ENCODE measurements at regions not wholly inside any gene's neighbourhood (a gene's known extent, or its start where the extent isn't known, plus 50 kb on each side); places are given as distances from the start of the nearest gene placed in this dataset.

DNA sequence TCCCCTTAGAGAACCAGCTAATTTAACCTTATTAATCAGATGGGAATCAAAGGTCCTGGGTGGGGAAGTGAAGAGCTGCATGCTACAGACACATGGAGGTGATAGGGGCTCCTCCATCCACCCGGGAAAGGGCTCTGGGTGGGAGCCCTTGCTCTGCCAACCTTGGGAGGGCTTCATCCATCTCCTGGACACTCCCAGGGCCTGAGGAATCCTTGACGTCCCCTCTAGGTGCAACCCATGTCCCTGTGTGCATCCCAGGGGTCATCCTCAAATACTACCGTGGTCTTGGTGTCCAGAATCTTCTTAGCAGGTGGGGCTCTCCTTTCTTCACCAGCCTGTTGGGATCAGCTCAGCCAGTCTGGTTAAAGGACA lies 55.4 kb upstream of the IGFBP3 start:
- Histone ChIP-seq H3K9me3 (no peaks in the 10 kb centered on the region), H3K27me3 (no peaks in the 10 kb centered on the region), H3K36me3 (no peaks in the 10 kb centered on the region), H3K4me3 (replicated peaks in 1 of 3) (no peak overlapping the region), H3K4me1 (peaks cover 13 to 34% of the 10 kb centered on the region in 2 donors), H3K27ac (no peak overlapping the region)
- DNase-seq = no peak
- TF ChIP-seq, protein P1, sequence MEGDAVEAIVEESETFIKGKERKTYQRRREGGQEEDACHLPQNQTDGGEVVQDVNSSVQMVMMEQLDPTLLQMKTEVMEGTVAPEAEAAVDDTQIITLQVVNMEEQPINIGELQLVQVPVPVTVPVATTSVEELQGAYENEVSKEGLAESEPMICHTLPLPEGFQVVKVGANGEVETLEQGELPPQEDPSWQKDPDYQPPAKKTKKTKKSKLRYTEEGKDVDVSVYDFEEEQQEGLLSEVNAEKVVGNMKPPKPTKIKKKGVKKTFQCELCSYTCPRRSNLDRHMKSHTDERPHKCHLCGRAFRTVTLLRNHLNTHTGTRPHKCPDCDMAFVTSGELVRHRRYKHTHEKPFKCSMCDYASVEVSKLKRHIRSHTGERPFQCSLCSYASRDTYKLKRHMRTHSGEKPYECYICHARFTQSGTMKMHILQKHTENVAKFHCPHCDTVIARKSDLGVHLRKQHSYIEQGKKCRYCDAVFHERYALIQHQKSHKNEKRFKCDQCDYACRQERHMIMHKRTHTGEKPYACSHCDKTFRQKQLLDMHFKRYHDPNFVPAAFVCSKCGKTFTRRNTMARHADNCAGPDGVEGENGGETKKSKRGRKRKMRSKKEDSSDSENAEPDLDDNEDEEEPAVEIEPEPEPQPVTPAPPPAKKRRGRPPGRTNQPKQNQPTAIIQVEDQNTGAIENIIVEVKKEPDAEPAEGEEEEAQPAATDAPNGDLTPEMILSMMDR (IDR thresholded peaks at IDR 0.05) = no peak
- no peak for TF ChIP-seq POLR2A (IDR thresholded peaks at IDR 0.05)
- intact Hi-C loops (cut with DNase I) = no loop called here
- WGBS, 2 donors = 77 to 84% methylated on average over 3 of the region's 3 CpGs

DNA sequence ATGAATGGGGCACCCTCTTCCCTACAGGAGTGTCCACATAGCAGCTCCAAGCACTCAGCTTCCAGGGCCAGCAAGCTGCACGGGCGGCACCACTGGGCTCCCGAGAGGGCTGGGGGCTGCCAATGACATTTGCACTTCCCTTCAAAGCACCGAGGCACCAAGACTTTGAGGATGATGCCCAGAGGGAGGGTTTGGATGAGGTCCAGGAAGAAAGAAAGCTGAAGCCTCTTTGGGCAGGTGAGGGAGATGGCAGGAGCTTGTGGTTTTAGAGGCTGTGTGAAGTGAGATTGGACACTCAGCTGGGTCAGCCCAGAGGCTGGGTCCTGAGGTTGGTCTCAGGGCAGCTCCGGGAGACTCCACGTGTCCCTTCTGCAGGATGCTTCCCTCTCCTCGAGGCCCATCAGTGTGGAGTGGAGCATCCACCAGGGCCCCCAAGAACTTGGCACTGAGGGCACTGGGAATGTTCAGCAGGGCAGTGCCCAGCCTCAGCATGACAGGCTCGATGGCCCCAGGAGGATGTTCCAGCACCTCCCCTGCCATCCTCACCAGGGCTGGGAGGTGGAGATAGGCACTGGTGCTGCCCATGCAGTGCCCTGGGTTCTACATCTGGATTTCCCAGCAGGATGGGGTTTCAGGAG lies 54.9 kb upstream of the IGFBP3 start:
- Histone ChIP-seq H3K9me3 (no peaks in the 10 kb centered on the region), H3K36me3 (no peaks in the 10 kb centered on the region), H3K4me1 (peaks cover 13 to 31% of the 10 kb centered on the region in 2 donors), H3K27me3 (no peaks in the 10 kb centered on the region), H3K4me3 (replicated peaks in 1 of 3) (no peak overlapping the region), H3K27ac (no peak overlapping the region)
- no peak for TF ChIP-seq POLR2A (IDR thresholded peaks at IDR 0.05)
- TF ChIP-seq, protein P1 (IDR thresholded peaks at IDR 0.05) = no peak
- intact Hi-C loops (cut with DNase I) = no loop called here
- WGBS, 2 donors = 70 to 93% methylated on average over 2 to 5 of the region's 8 CpGs
- no peak for DNase-seq

DNA sequence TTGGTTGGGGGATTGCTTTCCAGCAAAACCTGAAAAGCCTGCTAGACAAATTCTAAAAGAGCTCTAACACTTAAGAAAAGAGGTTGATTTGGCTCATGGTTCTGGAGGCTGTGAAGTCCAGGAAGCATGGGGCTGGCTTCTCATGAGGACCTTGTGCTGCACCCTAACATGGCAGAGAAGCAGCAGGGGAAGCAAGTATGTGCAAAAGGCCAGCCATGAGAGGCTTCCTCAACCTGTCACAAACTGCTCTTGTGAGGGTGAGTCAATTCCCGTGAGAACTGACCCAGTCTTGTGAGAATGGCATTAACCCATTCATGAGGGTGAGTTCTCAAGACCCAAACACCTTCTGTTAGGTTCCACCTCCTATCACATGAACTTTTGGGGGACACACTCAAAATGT lies 54.3 kb upstream of the IGFBP3 start:
- TF ChIP-seq, protein P1 (IDR thresholded peaks at IDR 0.05) = no peak
- no peak for TF ChIP-seq POLR2A (IDR thresholded peaks at IDR 0.05)
- Histone ChIP-seq H3K27ac (no peak overlapping the region), H3K4me1 (peaks cover 13 to 25% of the 10 kb centered on the region in 2 donors), H3K27me3 (no peaks in the 10 kb centered on the region), H3K9me3 (no peaks in the 10 kb centered on the region), H3K36me3 (no peaks in the 10 kb centered on the region), H3K4me3 (replicated peaks in 1 of 3) (no peak overlapping the region)
- WGBS, 2 donors = 56 to 57% methylated on average over 1 of the region's 1 CpG
- intact Hi-C loops (cut with DNase I) = no loop called here
- no peak for DNase-seq

DNA sequence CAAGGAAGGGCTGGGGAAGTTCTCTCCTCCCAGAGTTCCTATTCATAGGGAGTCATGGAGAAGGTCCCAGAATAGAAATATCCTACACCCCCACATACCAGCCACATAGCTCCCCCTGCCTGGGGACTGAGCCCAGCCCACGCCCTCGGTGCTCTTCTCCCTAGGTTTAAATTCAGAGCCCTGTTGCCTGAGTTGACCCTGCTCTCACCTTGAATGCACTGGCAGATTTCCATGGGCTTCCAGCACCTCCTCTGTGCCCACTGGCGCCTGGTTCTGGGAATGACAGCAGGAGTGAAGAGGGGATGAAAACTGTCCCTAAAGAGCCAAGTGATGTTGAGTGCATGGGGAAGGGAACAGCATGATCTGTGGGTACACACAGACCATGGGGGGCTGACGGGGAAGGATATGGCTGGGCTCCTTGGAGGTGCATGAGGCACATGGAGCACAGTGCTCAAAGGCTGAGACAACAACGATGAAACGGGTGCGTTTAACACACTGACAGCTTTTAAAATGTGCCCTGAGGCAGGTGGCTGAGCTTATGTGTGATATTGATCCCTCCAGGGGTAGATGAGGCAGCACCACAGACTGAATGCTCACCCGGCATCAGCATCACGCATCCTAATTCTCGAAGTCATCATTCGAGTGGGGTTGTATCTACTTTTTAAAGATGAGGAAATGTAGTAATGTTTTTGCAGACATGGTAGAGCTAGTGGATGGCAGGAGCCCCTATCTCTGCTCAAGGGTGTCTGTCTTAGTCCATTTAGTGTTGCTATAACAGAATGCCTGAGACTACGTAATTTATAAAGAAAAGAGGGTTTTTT lies 53.7 kb upstream of the IGFBP3 start:
- peaks cover 13 to 23% of the 10 kb centered on the region in 2 donors for H3K4me1 ChIP-seq
- WGBS, 2 donors = 91 to 96% methylated on average over 12 of the region's 12 CpGs
- TF ChIP-seq, protein P1 (IDR thresholded peaks at IDR 0.05) = no peak
- no peak for TF ChIP-seq POLR2A (IDR thresholded peaks at IDR 0.05)
- H3K36me3 ChIP-seq = no peaks in the 10 kb centered on the region
- H3K4me3 ChIP-seq (replicated peaks in 1 of 3) = no peak overlapping the region
- no peak for DNase-seq
- no peaks in the 10 kb centered on the region for H3K9me3 ChIP-seq
- no peaks in the 10 kb centered on the region for H3K27me3 ChIP-seq
- intact Hi-C loops (cut with DNase I) = no loop called here
- no peak overlapping the region for H3K27ac ChIP-seq

Data from thyroid gland (tissue), 4 donors.